ENCODE measurements at regions not wholly inside any gene's neighbourhood (a gene's known extent, or its start where the extent isn't known, plus 50 kb on each side); places are given as distances from the start of the nearest gene placed in this dataset.
"Not testable (repeated sequence)": the region's sequence is repeated elsewhere in the genome, so short reads cannot be mapped to it uniquely, and the experiment has no call there.

DNA sequence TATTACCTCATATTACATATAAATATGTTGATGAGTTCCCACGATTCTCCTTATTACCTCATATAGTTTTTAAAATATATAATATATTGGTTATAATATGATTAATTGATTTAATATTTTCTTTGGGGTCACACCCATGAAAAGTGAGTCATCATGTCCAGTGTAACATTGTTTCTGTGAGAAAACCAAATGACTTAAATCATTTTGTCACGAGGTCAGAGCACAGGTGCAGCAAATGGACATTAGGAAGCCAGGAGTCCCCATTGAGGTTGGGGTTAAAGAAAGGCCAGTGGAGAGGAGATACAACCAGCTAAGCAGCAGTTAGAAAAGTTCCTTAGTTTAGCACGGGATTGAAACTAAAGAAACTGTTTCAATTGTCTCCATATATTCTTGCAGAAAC is 133.9 kb upstream of the RAPGEF2 start:
- DNase-seq (ENCODE audit: low read depth) = no peak
- no peak overlapping the region for H3K4me3 ChIP-seq (ENCODE audit: low read depth, low read length)
- TF ChIP-seq, protein P1, sequence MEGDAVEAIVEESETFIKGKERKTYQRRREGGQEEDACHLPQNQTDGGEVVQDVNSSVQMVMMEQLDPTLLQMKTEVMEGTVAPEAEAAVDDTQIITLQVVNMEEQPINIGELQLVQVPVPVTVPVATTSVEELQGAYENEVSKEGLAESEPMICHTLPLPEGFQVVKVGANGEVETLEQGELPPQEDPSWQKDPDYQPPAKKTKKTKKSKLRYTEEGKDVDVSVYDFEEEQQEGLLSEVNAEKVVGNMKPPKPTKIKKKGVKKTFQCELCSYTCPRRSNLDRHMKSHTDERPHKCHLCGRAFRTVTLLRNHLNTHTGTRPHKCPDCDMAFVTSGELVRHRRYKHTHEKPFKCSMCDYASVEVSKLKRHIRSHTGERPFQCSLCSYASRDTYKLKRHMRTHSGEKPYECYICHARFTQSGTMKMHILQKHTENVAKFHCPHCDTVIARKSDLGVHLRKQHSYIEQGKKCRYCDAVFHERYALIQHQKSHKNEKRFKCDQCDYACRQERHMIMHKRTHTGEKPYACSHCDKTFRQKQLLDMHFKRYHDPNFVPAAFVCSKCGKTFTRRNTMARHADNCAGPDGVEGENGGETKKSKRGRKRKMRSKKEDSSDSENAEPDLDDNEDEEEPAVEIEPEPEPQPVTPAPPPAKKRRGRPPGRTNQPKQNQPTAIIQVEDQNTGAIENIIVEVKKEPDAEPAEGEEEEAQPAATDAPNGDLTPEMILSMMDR (IDR thresholded peaks at IDR 0.05; ENCODE audit: control insufficient read depth, extremely low read depth, insufficient read depth) = no peak

DNA sequence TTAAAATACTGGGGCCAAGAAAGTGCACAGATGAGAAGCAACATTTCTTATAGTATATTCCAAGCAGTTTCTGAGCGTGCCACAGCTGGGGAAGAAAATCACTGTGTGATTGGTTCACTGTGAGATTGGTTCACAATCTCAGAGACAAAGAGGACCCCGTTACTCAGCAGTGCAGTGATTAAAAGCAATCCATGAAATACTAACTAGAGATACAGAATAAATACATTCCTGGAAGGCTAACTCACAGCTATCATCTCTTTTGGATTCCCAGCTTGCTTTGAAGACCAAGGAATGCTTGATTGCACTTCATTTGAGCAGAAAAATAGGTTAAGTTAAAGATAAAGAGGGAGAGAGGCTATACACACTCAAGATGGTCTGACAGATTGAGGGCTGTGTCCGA is 132.1 kb upstream of the RAPGEF2 start:
- TF ChIP-seq, protein P1 (IDR thresholded peaks at IDR 0.05; ENCODE audit: control insufficient read depth, extremely low read depth, insufficient read depth) = no peak
- H3K4me3 ChIP-seq (ENCODE audit: low read depth, low read length) = no peak overlapping the region
- no peak for DNase-seq (ENCODE audit: low read depth)

DNA sequence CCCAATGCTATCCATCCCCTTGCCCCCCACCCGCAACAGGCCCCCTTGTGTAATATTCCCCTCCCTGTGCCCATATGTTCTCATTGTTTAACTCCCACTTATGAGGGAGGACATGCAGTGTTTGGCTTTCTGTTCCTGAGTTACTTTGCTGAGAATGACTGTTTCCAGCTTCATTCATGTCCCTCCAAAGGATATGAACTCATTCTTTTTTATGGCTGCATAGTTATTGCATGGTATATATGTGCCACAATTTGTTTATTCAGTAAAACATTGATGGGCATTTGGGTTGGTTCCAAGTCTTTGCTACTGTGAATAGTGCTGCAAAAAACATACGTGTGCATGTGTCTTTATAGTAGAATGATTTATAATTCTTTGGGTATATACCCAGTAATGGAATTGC is 128.4 kb upstream of the RAPGEF2 start:
- not testable (repeated sequence) for DNase-seq (ENCODE audit: low read depth); H3K4me3 ChIP-seq (ENCODE audit: low read depth, low read length)

DNA sequence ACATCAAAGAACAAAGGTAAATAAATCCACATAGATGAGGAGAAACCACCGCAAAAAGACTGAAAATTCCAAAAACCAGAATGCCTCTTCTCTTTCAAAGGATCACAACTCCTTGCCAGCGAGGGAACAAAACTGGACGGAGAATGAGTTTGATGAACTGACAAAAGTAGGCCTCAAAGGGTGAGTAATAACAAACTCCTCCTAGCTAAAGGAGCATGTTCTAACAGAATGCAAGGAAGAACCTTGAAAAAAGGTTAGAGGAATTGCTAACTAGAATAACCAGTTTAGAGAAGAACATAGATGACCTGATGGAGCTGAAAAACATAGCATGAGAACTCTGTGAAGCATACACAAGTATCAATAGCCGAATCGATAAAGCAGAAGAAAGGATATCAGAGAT is 122.2 kb upstream of the RAPGEF2 start:
- H3K4me3 ChIP-seq (ENCODE audit: low read depth, low read length); DNase-seq (ENCODE audit: low read depth): not testable (repeated sequence)

DNA sequence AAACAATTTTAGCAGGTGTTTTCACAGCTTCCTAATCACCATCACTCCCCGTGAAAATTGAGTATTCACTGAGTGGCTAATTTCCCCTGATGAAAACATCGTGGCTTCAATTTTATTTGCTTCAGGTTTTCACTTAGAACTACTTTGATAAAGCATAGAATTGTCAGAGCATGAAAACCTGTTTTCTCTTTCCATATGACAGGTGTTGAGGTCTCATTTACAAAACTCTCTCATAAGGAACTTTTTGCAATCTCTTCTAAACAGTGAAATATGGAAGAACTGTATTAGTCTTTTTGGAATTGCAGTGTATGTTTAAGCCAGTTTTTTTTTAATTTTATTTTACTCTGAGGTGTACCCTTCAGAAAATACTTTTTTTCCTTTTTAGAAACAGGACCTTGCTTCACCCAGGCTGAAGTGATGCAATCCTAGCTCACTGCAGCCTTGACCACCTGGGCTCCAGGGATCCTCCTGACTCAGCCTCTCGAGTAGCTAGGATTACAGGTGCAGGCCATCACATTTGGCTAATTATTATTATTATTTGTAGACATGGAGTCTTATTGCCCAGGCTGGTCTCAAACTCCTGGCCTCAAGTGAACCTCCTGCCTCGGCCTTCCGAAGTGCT is 111.2 kb upstream of the RAPGEF2 start:
- DNase-seq (ENCODE audit: low read depth) = no peak
- H3K4me3 ChIP-seq (ENCODE audit: low read depth, low read length) = no peak overlapping the region
- TF ChIP-seq, protein P1 (IDR thresholded peaks at IDR 0.05; ENCODE audit: control insufficient read depth, extremely low read depth, insufficient read depth) = no peak

DNA sequence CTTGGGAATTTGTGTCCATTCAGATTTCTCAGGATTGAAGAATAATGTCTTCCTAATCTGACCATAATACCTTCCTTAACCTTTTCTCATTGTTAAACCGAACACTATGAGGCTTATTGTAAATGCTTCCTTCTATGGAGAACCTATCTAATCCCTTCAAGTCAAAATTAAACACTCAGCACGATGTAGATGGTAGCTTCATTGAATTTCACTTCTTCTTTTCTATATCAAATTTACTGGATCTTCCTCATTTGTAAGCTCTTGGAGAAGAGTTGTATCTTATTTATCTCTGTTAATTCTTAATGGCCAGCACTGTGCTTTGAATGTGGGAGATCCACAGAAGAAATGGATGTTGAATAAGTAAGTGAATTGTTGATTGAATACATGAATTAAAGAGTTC is 109.0 kb upstream of the RAPGEF2 start:
- DNase-seq (ENCODE audit: low read depth) = no peak
- no peak overlapping the region for H3K4me3 ChIP-seq (ENCODE audit: low read depth, low read length)
- TF ChIP-seq, protein P1 (IDR thresholded peaks at IDR 0.05; ENCODE audit: control insufficient read depth, extremely low read depth, insufficient read depth) = no peak

DNA sequence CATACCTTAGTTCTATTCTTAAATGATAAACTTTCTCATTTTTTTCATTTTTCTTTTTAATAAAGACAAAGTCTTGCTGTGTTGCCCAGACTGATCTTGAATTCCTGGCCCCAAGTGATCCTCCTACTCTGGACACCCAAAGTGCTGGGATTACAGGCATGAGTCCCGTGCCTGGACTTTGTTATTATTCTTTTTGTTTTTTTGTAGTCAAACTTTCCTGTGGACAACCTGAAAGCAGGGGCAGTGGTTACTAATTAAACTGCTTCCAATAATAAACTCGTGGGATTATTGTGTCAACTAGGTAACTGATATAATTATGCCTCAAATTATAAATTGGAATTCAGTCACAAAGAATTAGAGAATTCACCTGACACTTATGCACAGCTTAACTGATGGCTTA is 107.8 kb upstream of the RAPGEF2 start:
- TF ChIP-seq, protein P1 (IDR thresholded peaks at IDR 0.05; ENCODE audit: control insufficient read depth, extremely low read depth, insufficient read depth) = no peak
- DNase-seq (ENCODE audit: low read depth) = no peak
- H3K4me3 ChIP-seq (ENCODE audit: low read depth, low read length) = no peak overlapping the region

DNA sequence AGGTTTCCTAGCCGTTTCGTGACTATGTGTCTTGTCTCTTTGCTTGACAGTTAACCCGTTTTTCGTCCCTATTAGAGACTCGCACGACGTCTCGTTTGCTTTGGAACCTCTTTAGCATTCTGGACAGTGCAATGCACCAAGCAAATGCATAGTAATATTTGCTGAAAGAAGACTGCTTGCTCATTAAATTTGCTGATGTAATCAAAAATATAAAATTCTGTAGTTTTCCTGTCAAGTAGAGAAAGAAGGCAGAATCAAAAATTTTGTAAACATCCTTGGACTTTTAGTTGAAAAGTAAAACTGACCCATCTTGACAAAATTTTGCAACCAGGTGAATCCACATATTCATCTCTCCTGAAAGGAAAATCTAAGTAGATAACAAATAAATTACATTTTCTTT is 106.9 kb upstream of the RAPGEF2 start:
- TF ChIP-seq, protein P1 (IDR thresholded peaks at IDR 0.05; ENCODE audit: control insufficient read depth, extremely low read depth, insufficient read depth) = no peak
- no peak for DNase-seq (ENCODE audit: low read depth)
- H3K4me3 ChIP-seq (ENCODE audit: low read depth, low read length) = no peak overlapping the region

Data from LNCaP clone FGC (cell line).